Fibroblast of upper back skin (primary cell): ENCODE measurements at regions not wholly inside any gene's neighbourhood (a gene's known extent, or its start where the extent isn't known, plus 50 kb on each side); places are given as distances from the start of the nearest gene placed in this dataset.

Source experiments
- DNase-seq: peaks from one replicate; pipeline ENCODE4 v3.0.0-alpha.2; 2013

GRCh38 chr2:136399667-136400289 is 281.8 kb upstream of the CXCR4 start:
- DNase-seq = no peak

- no peak for DNase-seq
Measured at GRCh38 chr2:136395582-136395981, 277.6 kb upstream of the CXCR4 start.

- DNase-seq = no peak
Measured at GRCh38 chr2:136394136-136395060, 276.4 kb upstream of the CXCR4 start.

GRCh38 chr2:136393514-136393913 is 275.6 kb upstream of the CXCR4 start:
- DNase-seq = no peak

- DNase-seq = no peak
Measured at GRCh38 chr2:136392897-136393505, 275.1 kb upstream of the CXCR4 start.

- DNase-seq = no peak
Measured at GRCh38 chr2:136389809-136390208, 271.9 kb upstream of the CXCR4 start.

GRCh38 chr2:136386046-136386445 is 268.1 kb upstream of the CXCR4 start:
- DNase-seq = no peak

- peak; percentile 9 for DNase-seq
Measured at GRCh38 chr2:136384531-136385303, 266.8 kb upstream of the CXCR4 start.

GRCh38 chr2:136383167-136383566 is 265.2 kb upstream of the CXCR4 start:
- DNase-seq = no peak

- DNase-seq = no peak
Measured at GRCh38 chr2:136381722-136382633, 264.0 kb upstream of the CXCR4 start.

GRCh38 chr2:136381245-136381644 is 263.3 kb upstream of the CXCR4 start:
- DNase-seq = no peak

GRCh38 chr2:136378712-136379595 is 261.0 kb upstream of the CXCR4 start:
- DNase-seq = peak; percentile 22

GRCh38 chr2:136377423-136378382 is 259.8 kb upstream of the CXCR4 start:
- DNase-seq = no peak

GRCh38 chr2:136376798-136377211 is 258.9 kb upstream of the CXCR4 start:
- DNase-seq = peak; percentile 10

GRCh38 chr2:136376211-136376610 is 258.3 kb upstream of the CXCR4 start:
- no peak for DNase-seq

- no peak for DNase-seq
Measured at GRCh38 chr2:136375017-136375901, 257.3 kb upstream of the CXCR4 start.

- DNase-seq = no peak
Measured at GRCh38 chr2:136373841-136374240, 255.9 kb upstream of the CXCR4 start.

GRCh38 chr2:136373029-136373428 is 255.1 kb upstream of the CXCR4 start:
- DNase-seq = no peak

GRCh38 chr2:136363900-136364299 is 246.0 kb upstream of the CXCR4 start:
- DNase-seq = peak; percentile 1
